Panc1 (cell line): ENCODE measurements at regions not wholly inside any gene's neighbourhood (a gene's known extent, or its start where the extent isn't known, plus 50 kb on each side); places are given as distances from the start of the nearest gene placed in this dataset.

Experiments used
- ATAC-seq: fragments of 200-7000 bp; cut with Tn5 transposase; 2 replicates; pipeline ENCODE4 v1.9.1; 2020; ENCODE audit warnings: mild to moderate bottlenecking, moderate library complexity
- BruUV-seq: library from RNA; stranded (reverse); fragments of 400-500 nt; replicated peaks from 2 replicates; lab custom pipeline; 2021; lab: Mats Ljungman, UMichigan
- CTCF ChIA-PET: fragments of 300-600 bp; sonication (Branson Sonifier 250); formaldehyde crosslinking; loops from one replicate; lab custom pipeline; 2022; ENCODE audit warnings: antibody characterized with exemption; lab: Charles Lee
- POLR2A ChIA-PET: fragments of 300-600 bp; sonication (Branson Sonifier 250); formaldehyde crosslinking; loops from one replicate; lab custom pipeline; 2022; ENCODE audit warnings: antibody characterized with exemption; lab: Charles Lee
- DNase-seq: peaks from one replicate; pipeline ENCODE4 v3.0.0-alpha.2; 2010; ENCODE audit warnings: low read depth, low spot score
- H3K27ac ChIP-seq: 2 replicates; pipeline ENCODE4 v1.5.1; 2011; ENCODE audit warnings: mild to moderate bottlenecking, low read length, inconsistent platforms
- H3K27me3 ChIP-seq: fragments of 200-500 bp; sonication (Bioruptor generic); 2 replicates; pipeline ENCODE4 v1.6.0; 2014; ENCODE audit warnings: low read length, inconsistent platforms; ENCODE audit not compliant: control insufficient read depth, insufficient read depth
- H3K36me3 ChIP-seq: fragments of 200-500 bp; sonication (Bioruptor generic); 2 replicates; pipeline ENCODE4 v1.5.1; 2014; ENCODE audit warnings: inconsistent platforms, mild to moderate bottlenecking, low read length, moderate library complexity; ENCODE audit not compliant: control insufficient read depth, insufficient read depth
- H3K4me1 ChIP-seq: 2 replicates; pipeline ENCODE4 v1.5.1; 2011; ENCODE audit warnings: inconsistent platforms, mild to moderate bottlenecking, low read length, moderate library complexity; ENCODE audit not compliant: control insufficient read depth, insufficient read depth
- H3K4me3 ChIP-seq, 2 experiments: 2 replicates each; pipeline ENCODE4 v1.5.1; 2011 to 2012; ENCODE audit warnings: low read depth in 2 of 2, low read length in 2 of 2, mild to moderate bottlenecking in 2 of 2, inconsistent platforms in 1 of 2, moderate library complexity in 1 of 2
- H3K9me3 ChIP-seq: fragments of 200-500 bp; sonication (Bioruptor generic); 2 replicates; pipeline ENCODE4 v1.5.1; 2014; ENCODE audit warnings: low read depth, mild to moderate bottlenecking, inconsistent platforms, low read length, moderate library complexity; ENCODE audit not compliant: control insufficient read depth, insufficient read depth
- POLR2AphosphoS5 ChIP-seq: IDR thresholded peaks from 2 replicates; pipeline ENCODE4 v1.6.1; 2012; ENCODE audit warnings: mild to moderate bottlenecking, low read depth, low read length, moderate library complexity
- SIN3A ChIP-seq: IDR thresholded peaks from 2 replicates; pipeline ENCODE4 v1.6.1; 2012; ENCODE audit warnings: low read depth, mild to moderate bottlenecking, low read length, moderate library complexity, borderline replicate concordance; ENCODE audit not compliant: insufficient read depth
- TCF7L2 ChIP-seq: IDR thresholded peaks from 2 replicates; pipeline ENCODE4 v1.6.1; 2011; ENCODE audit warnings: mild to moderate bottlenecking, low read depth, low read length, inconsistent platforms
- in situ Hi-C: cut with HindIII; loops from 2 replicates; pipeline ENCODE4 v1.10.0; 2016; ENCODE audit warnings: low sequenced_read_pairs, low pct_unique_long_range_greater_than_20kb
- intact Hi-C: fragments of 100-400 bp; cut with micrococcal nuclease; formaldehyde crosslinking; loops from one replicate; pipeline ENCODE4 v1.10.0; 2022; ENCODE audit not compliant: unreplicated experiment
- TF ChIP-seq, protein P1 (sequence below), 2 experiments: IDR thresholded peaks; 2 replicates each; pipeline ENCODE4 v1.6.1; 2011 to 2012; ENCODE audit warnings: low read depth in 2 of 2, control low read depth in 1 of 2, low read length in 1 of 2, mild to moderate bottlenecking in 1 of 2, moderate library complexity in 1 of 2; ENCODE audit not compliant: insufficient read depth in 1 of 2
- TF ChIP-seq, protein P2 (sequence below): fragments of 450-650 bp; IDR thresholded peaks from 2 replicates; pipeline ENCODE4 v1.5.1; 2017; ENCODE audit warnings: mild to moderate bottlenecking

GRCh38 chr7:113198226-113198625 lies 79.9 kb upstream of the SMIM30 start:
- in situ Hi-C loops (no loop called here), intact Hi-C loops (no loop called here)
- H3K36me3 ChIP-seq: no peaks in the 10 kb centered on the region
- H3K4me3 ChIP-seq: no peak overlapping the region
- ATAC-seq (no peak), DNase-seq (no peak)
- no peak overlapping the region for H3K27ac ChIP-seq
- no peaks in the 10 kb centered on the region for H3K9me3 ChIP-seq
- CTCF ChIA-PET: no interaction called here
- POLR2A ChIA-PET: no interaction called here
- TF ChIP-seq, protein P1, sequence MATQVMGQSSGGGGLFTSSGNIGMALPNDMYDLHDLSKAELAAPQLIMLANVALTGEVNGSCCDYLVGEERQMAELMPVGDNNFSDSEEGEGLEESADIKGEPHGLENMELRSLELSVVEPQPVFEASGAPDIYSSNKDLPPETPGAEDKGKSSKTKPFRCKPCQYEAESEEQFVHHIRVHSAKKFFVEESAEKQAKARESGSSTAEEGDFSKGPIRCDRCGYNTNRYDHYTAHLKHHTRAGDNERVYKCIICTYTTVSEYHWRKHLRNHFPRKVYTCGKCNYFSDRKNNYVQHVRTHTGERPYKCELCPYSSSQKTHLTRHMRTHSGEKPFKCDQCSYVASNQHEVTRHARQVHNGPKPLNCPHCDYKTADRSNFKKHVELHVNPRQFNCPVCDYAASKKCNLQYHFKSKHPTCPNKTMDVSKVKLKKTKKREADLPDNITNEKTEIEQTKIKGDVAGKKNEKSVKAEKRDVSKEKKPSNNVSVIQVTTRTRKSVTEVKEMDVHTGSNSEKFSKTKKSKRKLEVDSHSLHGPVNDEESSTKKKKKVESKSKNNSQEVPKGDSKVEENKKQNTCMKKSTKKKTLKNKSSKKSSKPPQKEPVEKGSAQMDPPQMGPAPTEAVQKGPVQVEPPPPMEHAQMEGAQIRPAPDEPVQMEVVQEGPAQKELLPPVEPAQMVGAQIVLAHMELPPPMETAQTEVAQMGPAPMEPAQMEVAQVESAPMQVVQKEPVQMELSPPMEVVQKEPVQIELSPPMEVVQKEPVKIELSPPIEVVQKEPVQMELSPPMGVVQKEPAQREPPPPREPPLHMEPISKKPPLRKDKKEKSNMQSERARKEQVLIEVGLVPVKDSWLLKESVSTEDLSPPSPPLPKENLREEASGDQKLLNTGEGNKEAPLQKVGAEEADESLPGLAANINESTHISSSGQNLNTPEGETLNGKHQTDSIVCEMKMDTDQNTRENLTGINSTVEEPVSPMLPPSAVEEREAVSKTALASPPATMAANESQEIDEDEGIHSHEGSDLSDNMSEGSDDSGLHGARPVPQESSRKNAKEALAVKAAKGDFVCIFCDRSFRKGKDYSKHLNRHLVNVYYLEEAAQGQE (IDR thresholded peaks at IDR 0.05; ENCODE audit: insufficient read depth in 1 of 2, low read depth in 2 of 2, low read length in 1 of 2): no peak
- TF ChIP-seq TCF7L2 (no peak), SIN3A (no peak), POLR2AphosphoS5 (no peak)
- no peaks in the 10 kb centered on the region for H3K27me3 ChIP-seq
- BruUV-seq: no TSS peak
- H3K4me1 ChIP-seq: no peaks in the 10 kb centered on the region

GRCh38 chr7:113197274-113197673 lies 78.9 kb upstream of the SMIM30 start:
- intact Hi-C loops (no loop called here), in situ Hi-C loops (no loop called here)
- BruUV-seq: no TSS peak
- no peaks in the 10 kb centered on the region for H3K9me3 ChIP-seq
- no peak for ATAC-seq
- H3K27ac ChIP-seq: no peak overlapping the region
- no peaks in the 10 kb centered on the region for H3K36me3 ChIP-seq
- POLR2A ChIA-PET: no interaction called here
- no peak for TF ChIP-seq TCF7L2
- TF ChIP-seq POLR2AphosphoS5: no peak
- TF ChIP-seq, protein P1 (IDR thresholded peaks at IDR 0.05; ENCODE audit: insufficient read depth in 1 of 2, low read depth in 2 of 2, low read length in 1 of 2): no peak
- no peak for TF ChIP-seq SIN3A
- TF ChIP-seq, protein P2, sequence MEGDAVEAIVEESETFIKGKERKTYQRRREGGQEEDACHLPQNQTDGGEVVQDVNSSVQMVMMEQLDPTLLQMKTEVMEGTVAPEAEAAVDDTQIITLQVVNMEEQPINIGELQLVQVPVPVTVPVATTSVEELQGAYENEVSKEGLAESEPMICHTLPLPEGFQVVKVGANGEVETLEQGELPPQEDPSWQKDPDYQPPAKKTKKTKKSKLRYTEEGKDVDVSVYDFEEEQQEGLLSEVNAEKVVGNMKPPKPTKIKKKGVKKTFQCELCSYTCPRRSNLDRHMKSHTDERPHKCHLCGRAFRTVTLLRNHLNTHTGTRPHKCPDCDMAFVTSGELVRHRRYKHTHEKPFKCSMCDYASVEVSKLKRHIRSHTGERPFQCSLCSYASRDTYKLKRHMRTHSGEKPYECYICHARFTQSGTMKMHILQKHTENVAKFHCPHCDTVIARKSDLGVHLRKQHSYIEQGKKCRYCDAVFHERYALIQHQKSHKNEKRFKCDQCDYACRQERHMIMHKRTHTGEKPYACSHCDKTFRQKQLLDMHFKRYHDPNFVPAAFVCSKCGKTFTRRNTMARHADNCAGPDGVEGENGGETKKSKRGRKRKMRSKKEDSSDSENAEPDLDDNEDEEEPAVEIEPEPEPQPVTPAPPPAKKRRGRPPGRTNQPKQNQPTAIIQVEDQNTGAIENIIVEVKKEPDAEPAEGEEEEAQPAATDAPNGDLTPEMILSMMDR: no peak
- DNase-seq: no peak
- H3K27me3 ChIP-seq: no peaks in the 10 kb centered on the region
- no peaks in the 10 kb centered on the region for H3K4me1 ChIP-seq
- CTCF ChIA-PET: no interaction called here
- no peak overlapping the region for H3K4me3 ChIP-seq
